ENCODE measurements at regions not wholly inside any gene's neighbourhood (a gene's known extent, or its start where the extent isn't known, plus 50 kb on each side); places are given as distances from the start of the nearest gene placed in this dataset.

DNA sequence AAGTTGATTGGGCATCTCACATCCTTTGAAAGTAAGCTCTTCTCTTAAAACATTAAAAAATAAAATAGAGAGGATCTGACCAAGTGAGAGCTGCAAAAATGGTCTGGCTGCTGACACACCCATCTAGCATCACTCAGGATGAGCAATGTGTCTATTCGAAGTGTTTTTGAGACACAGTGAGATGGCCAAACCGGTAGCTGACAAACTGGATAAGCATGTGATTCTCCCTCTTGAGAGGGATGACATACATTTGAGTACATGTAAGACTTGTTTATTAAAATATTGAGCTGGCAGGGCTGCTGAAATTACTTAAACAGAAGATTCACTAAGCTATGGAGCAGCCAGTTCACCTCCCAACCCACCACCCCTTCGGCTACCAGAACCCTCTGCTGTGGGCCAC is 333.9 kb downstream of the ADRA2A start:
- no peak for DNase-seq (ENCODE audit: low read depth)
- no peak overlapping the region for H3K4me3 ChIP-seq (ENCODE audit: low read depth, low read length)
- TF ChIP-seq, protein P1, sequence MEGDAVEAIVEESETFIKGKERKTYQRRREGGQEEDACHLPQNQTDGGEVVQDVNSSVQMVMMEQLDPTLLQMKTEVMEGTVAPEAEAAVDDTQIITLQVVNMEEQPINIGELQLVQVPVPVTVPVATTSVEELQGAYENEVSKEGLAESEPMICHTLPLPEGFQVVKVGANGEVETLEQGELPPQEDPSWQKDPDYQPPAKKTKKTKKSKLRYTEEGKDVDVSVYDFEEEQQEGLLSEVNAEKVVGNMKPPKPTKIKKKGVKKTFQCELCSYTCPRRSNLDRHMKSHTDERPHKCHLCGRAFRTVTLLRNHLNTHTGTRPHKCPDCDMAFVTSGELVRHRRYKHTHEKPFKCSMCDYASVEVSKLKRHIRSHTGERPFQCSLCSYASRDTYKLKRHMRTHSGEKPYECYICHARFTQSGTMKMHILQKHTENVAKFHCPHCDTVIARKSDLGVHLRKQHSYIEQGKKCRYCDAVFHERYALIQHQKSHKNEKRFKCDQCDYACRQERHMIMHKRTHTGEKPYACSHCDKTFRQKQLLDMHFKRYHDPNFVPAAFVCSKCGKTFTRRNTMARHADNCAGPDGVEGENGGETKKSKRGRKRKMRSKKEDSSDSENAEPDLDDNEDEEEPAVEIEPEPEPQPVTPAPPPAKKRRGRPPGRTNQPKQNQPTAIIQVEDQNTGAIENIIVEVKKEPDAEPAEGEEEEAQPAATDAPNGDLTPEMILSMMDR (IDR thresholded peaks at IDR 0.05; ENCODE audit: insufficient read depth, low read depth, low read length, missing control alignments) = no peak

DNA sequence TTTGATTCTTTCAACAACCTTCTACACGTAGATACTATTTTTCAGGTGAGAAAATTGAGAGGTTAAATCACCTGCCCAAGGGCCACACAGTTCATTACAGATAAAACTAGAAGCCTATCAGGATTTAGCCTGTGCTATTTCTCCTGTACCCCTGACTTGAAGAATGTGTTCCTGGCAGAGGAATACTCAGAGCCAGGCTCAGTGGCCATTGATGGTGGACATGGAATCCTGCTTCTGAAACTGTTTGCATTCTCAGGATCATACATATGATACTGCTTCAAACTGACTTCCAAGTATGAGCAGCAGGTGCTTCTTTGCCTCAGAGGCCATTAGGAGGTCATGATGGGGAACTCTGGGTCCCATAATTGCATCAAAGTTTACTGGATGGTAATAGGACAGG is 348.6 kb downstream of the ADRA2A start:
- TF ChIP-seq, protein P1 (IDR thresholded peaks at IDR 0.05; ENCODE audit: insufficient read depth, low read depth, low read length, missing control alignments) = no peak
- H3K4me3 ChIP-seq (ENCODE audit: low read depth, low read length) = no peak overlapping the region
- no peak for DNase-seq (ENCODE audit: low read depth)

DNA sequence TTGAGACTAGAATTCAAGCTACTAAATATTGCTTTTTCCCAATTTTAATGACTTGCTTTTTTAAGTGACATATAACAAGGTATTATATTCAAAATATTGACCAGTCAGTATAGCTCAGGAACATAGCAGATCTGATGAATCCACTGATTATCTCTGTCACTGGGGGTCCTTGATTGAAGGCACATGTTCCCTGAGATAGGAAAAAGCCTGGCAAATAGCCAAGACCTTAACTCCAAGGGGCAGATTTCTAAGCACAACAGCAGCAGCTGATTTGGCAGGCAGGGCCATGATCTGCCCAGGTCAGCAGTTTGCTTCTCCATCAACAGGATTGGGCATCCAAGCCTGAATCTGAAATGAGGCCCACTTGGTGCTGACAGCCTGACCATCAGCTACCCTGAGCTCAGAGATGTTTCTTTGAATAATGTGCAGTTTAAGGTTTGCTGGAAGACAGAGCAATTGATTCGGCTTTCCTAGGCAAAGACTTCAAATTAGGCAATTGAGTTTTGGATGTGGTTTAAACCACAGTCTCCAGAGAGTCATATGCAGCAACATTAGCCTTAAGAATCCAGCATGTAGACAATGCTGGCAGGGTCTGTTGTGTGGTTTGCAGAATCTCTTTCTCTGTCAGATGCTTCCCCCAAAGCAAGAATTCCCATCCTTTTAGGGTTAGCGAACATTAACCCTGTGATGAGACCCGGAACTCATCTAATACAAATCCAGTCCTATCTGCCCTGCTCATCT is 352.6 kb downstream of the ADRA2A start:
- no peak overlapping the region for H3K4me3 ChIP-seq (ENCODE audit: low read depth, low read length)
- DNase-seq (ENCODE audit: low read depth) = no peak
- TF ChIP-seq, protein P1 (IDR thresholded peaks at IDR 0.05; ENCODE audit: insufficient read depth, low read depth, low read length, missing control alignments) = no peak

DNA sequence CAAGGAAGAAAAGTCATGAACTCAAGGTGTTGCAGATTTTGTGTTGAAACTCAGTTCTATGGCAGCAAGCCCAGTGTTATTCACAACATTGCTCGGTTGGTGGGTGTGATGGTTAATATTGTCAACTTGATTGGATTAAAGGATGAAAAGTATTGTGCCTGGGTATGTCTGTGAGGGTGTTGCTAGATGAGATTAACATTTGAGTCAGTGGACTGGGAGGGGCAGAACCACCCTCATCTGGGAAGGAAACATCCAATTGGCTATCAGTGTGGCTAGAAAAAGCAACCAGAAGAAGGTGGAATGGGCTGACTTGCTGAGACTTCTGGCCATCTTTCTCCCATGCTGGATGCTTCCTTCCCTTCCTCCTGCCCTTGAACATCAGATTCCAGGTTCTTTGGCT is 353.2 kb downstream of the ADRA2A start:
- TF ChIP-seq, protein P1 (IDR thresholded peaks at IDR 0.05; ENCODE audit: insufficient read depth, low read depth, low read length, missing control alignments) = no peak
- DNase-seq (ENCODE audit: low read depth) = no peak
- H3K4me3 ChIP-seq (ENCODE audit: low read depth, low read length) = no peak overlapping the region

DNA sequence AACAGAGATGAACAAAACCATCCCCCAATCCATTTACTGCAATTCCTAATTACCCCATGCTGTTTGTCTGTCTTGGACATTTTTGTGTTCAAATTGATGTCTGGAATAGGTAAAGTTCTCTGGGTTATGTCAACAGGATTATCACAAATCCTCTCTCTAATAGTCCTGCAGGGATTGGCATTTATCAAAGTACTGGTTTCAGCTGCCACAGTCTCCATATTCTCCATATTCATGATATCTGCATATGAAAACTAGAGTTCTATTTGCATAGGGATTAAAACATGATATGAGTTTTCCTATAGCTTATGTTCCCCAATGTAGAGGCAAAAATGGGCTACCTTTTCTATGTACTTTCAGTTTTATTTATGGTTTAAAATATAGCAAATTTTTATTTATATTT is 355.8 kb downstream of the ADRA2A start:
- DNase-seq (ENCODE audit: low read depth) = no peak
- TF ChIP-seq, protein P1 (IDR thresholded peaks at IDR 0.05; ENCODE audit: insufficient read depth, low read depth, low read length, missing control alignments) = no peak
- H3K4me3 ChIP-seq (ENCODE audit: low read depth, low read length) = no peak overlapping the region

DNA sequence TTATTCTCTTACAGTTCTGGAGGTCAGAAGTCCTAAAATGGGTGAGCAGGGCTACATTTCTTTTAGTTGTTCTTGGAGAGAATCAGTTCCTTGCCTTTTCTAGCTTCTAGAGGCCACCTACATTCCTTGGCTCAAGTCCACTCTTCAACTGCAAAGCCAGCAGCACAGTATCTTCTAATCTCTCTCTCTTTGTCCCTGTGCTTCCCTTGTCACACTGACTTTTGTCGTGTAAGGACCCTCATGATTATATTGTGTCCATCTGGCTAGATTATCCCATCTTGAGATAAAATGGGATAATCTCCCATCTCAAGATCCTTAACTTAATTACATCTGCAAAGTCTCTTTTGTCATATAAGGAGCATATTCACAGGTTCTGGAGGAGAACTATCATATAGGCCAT is 359.0 kb downstream of the ADRA2A start:
- no peak for DNase-seq (ENCODE audit: low read depth)
- TF ChIP-seq, protein P1 (IDR thresholded peaks at IDR 0.05; ENCODE audit: insufficient read depth, low read depth, low read length, missing control alignments) = no peak
- no peak overlapping the region for H3K4me3 ChIP-seq (ENCODE audit: low read depth, low read length)

All from GM12865 (cell line).